HK-2 (cell line): ENCODE measurements at regions not wholly inside any gene's neighbourhood (a gene's known extent, or its start where the extent isn't known, plus 50 kb on each side); places are given as distances from the start of the nearest gene placed in this dataset.
A peak's percentile ranks its signal among the peaks of the same experiment; 100 is the strongest.
"Not testable (repeated sequence)": the region's sequence is repeated elsewhere in the genome, so short reads cannot be mapped to it uniquely, and the experiment has no call there.

Experiments
- DNase-seq: peaks from one replicate; pipeline ENCODE4 v3.0.0-alpha.2; 2018; ENCODE audit not compliant: unreplicated experiment

- peak; percentile 37 for DNase-seq
These were observed 1011.7 kb upstream of the PCDH7 start for GRCh38 chr4:29708473-29708872.

- DNase-seq: no peak
These were observed 1009.6 kb upstream of the PCDH7 start for GRCh38 chr4:29710519-29710918.

GRCh38 chr4:29711226-29711625 lies 1008.9 kb upstream of the PCDH7 start:
- no peak for DNase-seq

- no peak for DNase-seq
These were observed 1002.7 kb upstream of the PCDH7 start for GRCh38 chr4:29717287-29718057.

GRCh38 chr4:29718136-29718535 lies 1002.0 kb upstream of the PCDH7 start:
- DNase-seq: no peak

- DNase-seq: no peak
These were observed 997.9 kb upstream of the PCDH7 start for GRCh38 chr4:29722253-29722652.

- DNase-seq: no peak
These were observed 993.2 kb upstream of the PCDH7 start for GRCh38 chr4:29726938-29727337.

GRCh38 chr4:29734343-29735213 lies 985.6 kb upstream of the PCDH7 start:
- no peak for DNase-seq

- no peak for DNase-seq
These were observed 963.2 kb upstream of the PCDH7 start for GRCh38 chr4:29756966-29757365.

- DNase-seq: no peak
These were observed 958.0 kb upstream of the PCDH7 start for GRCh38 chr4:29762151-29762550.

GRCh38 chr4:29770627-29771026 lies 949.5 kb upstream of the PCDH7 start:
- DNase-seq: no peak

- DNase-seq: not testable (repeated sequence)
These were observed 932.0 kb upstream of the PCDH7 start for GRCh38 chr4:29788123-29788522.

- DNase-seq: no peak
These were observed 914.9 kb upstream of the PCDH7 start for GRCh38 chr4:29805245-29805644.

GRCh38 chr4:29805916-29806480 lies 914.2 kb upstream of the PCDH7 start:
- DNase-seq: no peak

- DNase-seq: no peak
These were observed 902.2 kb upstream of the PCDH7 start for GRCh38 chr4:29817961-29818360.

GRCh38 chr4:29829067-29829466 lies 891.1 kb upstream of the PCDH7 start:
- DNase-seq: no peak

- no peak for DNase-seq
These were observed 867.6 kb upstream of the PCDH7 start for GRCh38 chr4:29852537-29852936.

- no peak for DNase-seq
These were observed 866.3 kb upstream of the PCDH7 start for GRCh38 chr4:29853833-29854232.

- no peak for DNase-seq
These were observed 858.9 kb upstream of the PCDH7 start for GRCh38 chr4:29861307-29861706.

- no peak for DNase-seq
These were observed 852.8 kb upstream of the PCDH7 start for GRCh38 chr4:29867412-29867811.

GRCh38 chr4:29900336-29900735 lies 819.8 kb upstream of the PCDH7 start:
- no peak for DNase-seq

- DNase-seq: no peak
These were observed 811.9 kb upstream of the PCDH7 start for GRCh38 chr4:29908276-29908675.

- DNase-seq: no peak
These were observed 792.3 kb upstream of the PCDH7 start for GRCh38 chr4:29927895-29928294.
